Endothelial cell of umbilical vein (primary cell): ENCODE measurements at regions not wholly inside any gene's neighbourhood (a gene's known extent, or its start where the extent isn't known, plus 50 kb on each side); places are given as distances from the start of the nearest gene placed in this dataset.

ENCODE experiments used
- CTCF ChIP-seq, 2 donors: IDR thresholded peaks; 1 replicate in 1 of 2; 2 replicates in 1 of 2; pipeline ENCODE4 v1.5.1; 2011; ENCODE audit warnings: low read length in 2 of 2, mild to moderate bottlenecking in 2 of 2, moderate library complexity in 2 of 2, control low read depth in 1 of 2, inconsistent platforms in 1 of 2, low read depth in 1 of 2; ENCODE audit not compliant: insufficient read depth in 1 of 2; ENCODE audit errors: extremely low read depth in 1 of 2
- EZH2 ChIP-seq: IDR thresholded peaks from 2 replicates; pipeline ENCODE4 v1.6.1; 2012; ENCODE audit warnings: borderline replicate concordance, low read depth, mild to moderate bottlenecking, moderate library complexity, low read length, inconsistent platforms; ENCODE audit not compliant: severe bottlenecking
- FOS ChIP-seq: IDR thresholded peaks from 2 replicates; pipeline ENCODE4 v1.6.1; 2011; ENCODE audit warnings: mild to moderate bottlenecking, low read length, moderate library complexity, borderline replicate concordance; ENCODE audit not compliant: insufficient read depth
- GATA2 ChIP-seq: IDR thresholded peaks from 2 replicates; pipeline ENCODE4 v1.7.0; 2011; ENCODE audit warnings: low read depth, mild to moderate bottlenecking, moderate library complexity, mixed read lengths, low read length; ENCODE audit not compliant: insufficient read length, insufficient read depth
- JUN ChIP-seq: IDR thresholded peaks from 2 replicates; pipeline ENCODE4 v1.6.1; 2011; ENCODE audit warnings: borderline replicate concordance, low read depth; ENCODE audit not compliant: insufficient read length, insufficient read depth
- MAX ChIP-seq: IDR thresholded peaks from 2 replicates; pipeline ENCODE4 v1.6.1; 2011; ENCODE audit not compliant: insufficient read depth, insufficient read length
- MYC ChIP-seq: IDR thresholded peaks from one replicate; pipeline ENCODE4 v1.6.1; 2011; ENCODE audit warnings: mild to moderate bottlenecking, low read depth, low read length
- POLR2A ChIP-seq: IDR thresholded peaks from 2 replicates; pipeline ENCODE4 v1.6.1; 2012; ENCODE audit warnings: low read depth, mild to moderate bottlenecking, control low read depth, low read length
- POLR2AphosphoS5 ChIP-seq: IDR thresholded peaks from 2 replicates; pipeline ENCODE4 v1.6.1; 2012; ENCODE audit warnings: low read depth, mild to moderate bottlenecking, control low read depth, low read length, moderate library complexity; ENCODE audit not compliant: insufficient read depth

GRCh38 chr4:80124246-80125211 is 51.5 kb upstream of the ANTXR2 start:
- TF ChIP-seq CTCF (IDR thresholded peaks at IDR 0.05; ENCODE audit: extremely low read depth in 1 of 2, insufficient read depth in 1 of 2, low read depth in 1 of 2, low read length in 2 of 2), result no peak
- TF ChIP-seq GATA2, result no peak
- TF ChIP-seq POLR2A, result no peak
- no peak for TF ChIP-seq POLR2AphosphoS5
- TF ChIP-seq EZH2, result no peak
- TF ChIP-seq MYC, result no peak
- no peak for TF ChIP-seq JUN
- TF ChIP-seq MAX, result no peak
- TF ChIP-seq FOS, result no peak
